DND-41 (cell line): ENCODE measurements at regions not wholly inside any gene's neighbourhood (a gene's known extent, or its start where the extent isn't known, plus 50 kb on each side); places are given as distances from the start of the nearest gene placed in this dataset.

Experiments
- ATAC-seq: fragments of 200-7000 bp; cut with Tn5 transposase; 3 replicates; pipeline ENCODE4 v1.9.1; 2021; ENCODE audit warnings: low read depth; ENCODE audit not compliant: insufficient read depth
- DNase-seq: peaks from one replicate; pipeline ENCODE4 v3.0.0-alpha.2; 2020
- H2AFZ ChIP-seq: 2 replicates; pipeline ENCODE4 v1.6.0; 2012; ENCODE audit warnings: low read depth, low read length
- H3K27ac ChIP-seq: 2 replicates; pipeline ENCODE4 v1.5.1; 2012; ENCODE audit warnings: low read length, inconsistent platforms
- H3K27me3 ChIP-seq: fragments of 200-600 bp; sonication (generic); 2 replicates; pipeline ENCODE4 v1.6.0; 2012; ENCODE audit warnings: low read length, mild to moderate bottlenecking, inconsistent platforms; ENCODE audit not compliant: insufficient read depth, poor library complexity
- H3K36me3 ChIP-seq: 2 replicates; pipeline ENCODE4 v1.5.1; 2012; ENCODE audit warnings: low read length, inconsistent platforms; ENCODE audit not compliant: insufficient read depth
- H3K4me1 ChIP-seq: 2 replicates; pipeline ENCODE4 v1.5.1; 2012; ENCODE audit warnings: mild to moderate bottlenecking, low read length; ENCODE audit not compliant: insufficient read depth
- H3K4me2 ChIP-seq: 2 replicates; pipeline ENCODE4 v1.6.0; 2012; ENCODE audit warnings: mild to moderate bottlenecking, moderate library complexity, low read length, inconsistent platforms; ENCODE audit not compliant: insufficient read depth
- H3K4me3 ChIP-seq, 2 experiments: fragments of 200-600 bp in 1 of 2; shearing (Covaris generic) in 1 of 2; 2 replicates each; pipeline ENCODE4 v1.5.1; 2012 to 2016; ENCODE audit warnings: inconsistent platforms in 2 of 2, low read length in 2 of 2, mild to moderate bottlenecking in 2 of 2, low read depth in 1 of 2, moderate library complexity in 1 of 2
- H3K79me2 ChIP-seq: 2 replicates; pipeline ENCODE4 v1.6.0; 2012; ENCODE audit warnings: low read length, inconsistent platforms; ENCODE audit not compliant: insufficient read depth
- H3K9ac ChIP-seq: 2 replicates; pipeline ENCODE4 v1.6.0; 2012; ENCODE audit warnings: low read depth, mild to moderate bottlenecking, inconsistent platforms, low read length, moderate library complexity
- H3K9me3 ChIP-seq: 2 replicates; pipeline ENCODE4 v1.5.1; 2012; ENCODE audit warnings: low read length, moderate library complexity, mild to moderate bottlenecking, inconsistent platforms; ENCODE audit not compliant: insufficient read depth, severe bottlenecking
- H4K20me1 ChIP-seq: 2 replicates; pipeline ENCODE4 v1.6.0; 2012; ENCODE audit warnings: low read length; ENCODE audit not compliant: insufficient read depth
- EZH2 ChIP-seq: IDR thresholded peaks from 3 replicates; pipeline ENCODE4 v1.6.1; 2012; ENCODE audit warnings: borderline replicate concordance, low read depth, mild to moderate bottlenecking, moderate library complexity, low read length, inconsistent platforms; ENCODE audit not compliant: severe bottlenecking
- TF ChIP-seq, protein P1 (sequence below): IDR thresholded peaks from 2 replicates; pipeline ENCODE4 v1.5.1; 2012; ENCODE audit warnings: borderline replicate concordance, low read length, moderate library complexity, mild to moderate bottlenecking; ENCODE audit not compliant: poor library complexity, severe bottlenecking; ENCODE audit errors: extremely low read depth

DNA sequence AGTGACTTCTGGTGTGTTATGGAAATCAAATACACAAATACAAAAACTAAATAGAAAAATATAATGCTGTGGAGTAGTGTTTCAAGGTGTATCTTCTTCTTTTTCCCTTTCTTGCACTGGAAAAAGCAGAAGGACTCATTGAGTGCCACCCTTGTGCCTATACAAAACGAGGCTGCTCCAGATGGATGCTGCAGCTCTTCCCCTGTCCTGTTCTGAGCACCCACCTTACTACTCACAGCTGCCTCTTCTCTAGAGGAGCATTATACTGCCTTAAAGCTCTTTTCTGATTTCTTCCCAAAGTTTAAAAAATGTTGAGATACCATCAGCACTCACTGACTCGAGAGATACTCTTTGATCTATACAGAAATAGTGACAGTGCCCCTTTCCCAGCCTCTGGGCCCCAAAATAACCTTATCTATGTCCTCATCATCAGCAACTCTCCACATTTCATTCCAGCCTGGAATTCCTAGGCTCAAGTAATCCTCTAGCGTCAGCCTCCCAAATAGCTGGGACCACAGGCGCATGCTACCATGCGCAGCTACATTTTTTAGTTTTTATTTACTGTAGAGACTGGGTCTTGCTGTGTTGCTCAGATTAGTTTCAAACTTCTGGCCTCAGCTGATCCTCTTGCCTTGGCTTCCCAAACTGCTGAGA is 1356.1 kb upstream of the NRXN1 start:
- DNase-seq (no peak), ATAC-seq (no peak)
- H3K9ac ChIP-seq: no peak overlapping the region
- no peak overlapping the region for H3K27ac ChIP-seq
- no peaks in the 10 kb centered on the region for H3K9me3 ChIP-seq
- H3K4me3 ChIP-seq: no peak overlapping the region
- H2AFZ ChIP-seq: no peak overlapping the region
- no peaks in the 10 kb centered on the region for H3K36me3 ChIP-seq
- no peak overlapping the region for H3K4me2 ChIP-seq
- no peaks in the 10 kb centered on the region for H3K4me1 ChIP-seq
- H3K79me2 ChIP-seq: no peaks in the 10 kb centered on the region
- TF ChIP-seq, protein P1, sequence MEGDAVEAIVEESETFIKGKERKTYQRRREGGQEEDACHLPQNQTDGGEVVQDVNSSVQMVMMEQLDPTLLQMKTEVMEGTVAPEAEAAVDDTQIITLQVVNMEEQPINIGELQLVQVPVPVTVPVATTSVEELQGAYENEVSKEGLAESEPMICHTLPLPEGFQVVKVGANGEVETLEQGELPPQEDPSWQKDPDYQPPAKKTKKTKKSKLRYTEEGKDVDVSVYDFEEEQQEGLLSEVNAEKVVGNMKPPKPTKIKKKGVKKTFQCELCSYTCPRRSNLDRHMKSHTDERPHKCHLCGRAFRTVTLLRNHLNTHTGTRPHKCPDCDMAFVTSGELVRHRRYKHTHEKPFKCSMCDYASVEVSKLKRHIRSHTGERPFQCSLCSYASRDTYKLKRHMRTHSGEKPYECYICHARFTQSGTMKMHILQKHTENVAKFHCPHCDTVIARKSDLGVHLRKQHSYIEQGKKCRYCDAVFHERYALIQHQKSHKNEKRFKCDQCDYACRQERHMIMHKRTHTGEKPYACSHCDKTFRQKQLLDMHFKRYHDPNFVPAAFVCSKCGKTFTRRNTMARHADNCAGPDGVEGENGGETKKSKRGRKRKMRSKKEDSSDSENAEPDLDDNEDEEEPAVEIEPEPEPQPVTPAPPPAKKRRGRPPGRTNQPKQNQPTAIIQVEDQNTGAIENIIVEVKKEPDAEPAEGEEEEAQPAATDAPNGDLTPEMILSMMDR: no peak
- TF ChIP-seq EZH2: no peak
- H4K20me1 ChIP-seq: no peaks in the 10 kb centered on the region
- H3K27me3 ChIP-seq: no peaks in the 10 kb centered on the region

DNA sequence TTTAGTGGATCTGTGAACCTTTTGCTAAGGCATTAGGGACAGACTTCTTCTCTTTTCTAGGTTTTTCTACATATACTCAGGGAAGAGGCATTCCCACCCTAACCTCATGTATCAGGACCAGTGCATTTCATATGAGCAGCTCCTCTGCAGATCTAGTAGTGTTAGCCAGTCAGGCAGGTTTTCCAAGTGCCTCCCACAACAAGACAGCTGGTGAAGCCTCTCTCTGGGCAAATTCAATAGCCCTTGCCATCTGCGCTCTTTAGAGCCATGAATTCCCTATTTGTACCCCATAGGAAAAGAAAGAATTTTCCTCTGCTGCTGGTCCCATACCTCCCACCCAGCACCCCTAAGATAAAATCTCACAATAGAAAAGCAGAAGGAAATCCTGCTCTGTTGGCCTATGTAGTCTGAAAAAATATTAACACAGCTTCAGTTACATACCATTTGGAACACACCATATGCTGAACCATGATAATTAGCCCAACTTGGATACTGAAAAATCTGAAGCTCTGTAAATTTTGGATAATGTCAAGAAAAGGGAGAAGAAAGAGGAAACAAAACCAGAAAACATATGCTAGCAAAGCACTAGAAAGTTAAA is 1354.6 kb upstream of the NRXN1 start:
- TF ChIP-seq, protein P1: no peak
- no peak for TF ChIP-seq EZH2
- ATAC-seq: no peak

DNA sequence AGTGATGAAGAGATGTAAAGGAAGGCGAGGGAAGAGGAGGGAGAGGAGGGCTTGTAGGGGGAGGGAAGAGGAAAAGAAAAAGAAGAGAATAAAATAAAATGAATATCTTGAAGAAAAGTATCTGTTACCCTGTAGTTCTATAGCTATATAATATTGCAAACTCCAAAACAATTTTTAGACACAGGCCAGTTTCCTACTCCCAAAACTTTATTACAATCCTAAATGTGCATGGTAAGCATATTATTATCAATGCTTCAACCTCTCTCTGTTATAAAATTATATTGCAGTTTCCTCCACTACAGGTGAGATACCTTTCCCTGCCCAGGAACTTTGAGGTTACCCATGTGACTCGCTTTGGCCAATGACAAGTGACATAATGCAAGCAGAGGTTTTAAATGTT is 1351.6 kb upstream of the NRXN1 start:
- H3K79me2 ChIP-seq: no peaks in the 10 kb centered on the region
- H3K4me1 ChIP-seq: no peaks in the 10 kb centered on the region
- H3K27ac ChIP-seq: no peak overlapping the region
- no peaks in the 10 kb centered on the region for H3K27me3 ChIP-seq
- no peak overlapping the region for H2AFZ ChIP-seq
- no peak overlapping the region for H3K9ac ChIP-seq
- DNase-seq (no peak), ATAC-seq (no peak)
- no peaks in the 10 kb centered on the region for H3K36me3 ChIP-seq
- no peak for TF ChIP-seq EZH2
- TF ChIP-seq, protein P1: no peak
- H3K9me3 ChIP-seq: no peaks in the 10 kb centered on the region
- no peak overlapping the region for H3K4me3 ChIP-seq
- H3K4me2 ChIP-seq: no peak overlapping the region
- H4K20me1 ChIP-seq: no peaks in the 10 kb centered on the region

More for the DNA sequence above, 1354.6 kb upstream of the NRXN1 start:
- Histone ChIP-seq H3K36me3 (no peaks in the 10 kb centered on the region), H3K9ac (no peak overlapping the region), H2AFZ (no peak overlapping the region), H3K4me3 (no peak overlapping the region), H3K79me2 (no peaks in the 10 kb centered on the region), H3K4me1 (no peaks in the 10 kb centered on the region), H4K20me1 (no peaks in the 10 kb centered on the region), H3K27me3 (no peaks in the 10 kb centered on the region), H3K27ac (no peak overlapping the region), H3K4me2 (no peak overlapping the region), H3K9me3 (no peaks in the 10 kb centered on the region)
- no peak for DNase-seq
